PC-9 (cell line): ENCODE measurements at regions not wholly inside any gene's neighbourhood (a gene's known extent, or its start where the extent isn't known, plus 50 kb on each side); places are given as distances from the start of the nearest gene placed in this dataset.
"Not testable (repeated sequence)": the region's sequence is repeated elsewhere in the genome, so short reads cannot be mapped to it uniquely, and the experiment has no call there.

Experiments used
- BruUV-seq: library from RNA; stranded (reverse); fragments of 400-500 nt; replicated peaks from 2 replicates; lab custom pipeline; 2021; lab: Mats Ljungman, UMichigan
- CTCF ChIA-PET: fragments of 300-600 bp; sonication (Branson Sonifier 250); formaldehyde crosslinking; loops from one replicate; lab custom pipeline; 2022; ENCODE audit warnings: antibody characterized with exemption; lab: Charles Lee
- POLR2A ChIA-PET: fragments of 300-600 bp; sonication (Branson Sonifier 250); formaldehyde crosslinking; loops from one replicate; lab custom pipeline; 2022; ENCODE audit warnings: antibody characterized with exemption; ENCODE audit not compliant: unreplicated experiment; lab: Charles Lee
- DNase-seq, 2 experiments: peaks; one replicate each; pipeline versions ENCODE4 v3.0.0 to v3.0.0-alpha.2; 2015 to 2022; ENCODE audit warnings: mixed read lengths in 1 of 2
- H2AFZ ChIP-seq: fragments of 200-600 bp; sonication (generic); 2 replicates; pipeline ENCODE4 v1.8.1; 2017; ENCODE audit warnings: antibody characterized with exemption
- H3F3A ChIP-seq: fragments of 200-600 bp; sonication (generic); 2 replicates; pipeline ENCODE4 v1.8.1; 2017; ENCODE audit warnings: antibody characterized with exemption, mild to moderate bottlenecking, low read depth; ENCODE audit not compliant: insufficient read depth
- H3K27ac ChIP-seq: fragments of 200-600 bp; sonication (generic); 2 replicates; pipeline ENCODE4 v1.6.1; 2016; ENCODE audit warnings: mixed run types
- H3K27me3 ChIP-seq: fragments of 200-600 bp; sonication (generic); 2 replicates; pipeline ENCODE4 v1.6.1; 2016; ENCODE audit warnings: low read depth, mixed run types; ENCODE audit not compliant: insufficient read depth
- H3K36me3 ChIP-seq: fragments of 200-600 bp; sonication (generic); 2 replicates; pipeline ENCODE4 v1.6.1; 2016; ENCODE audit warnings: low read depth, mixed run types
- H3K4me1 ChIP-seq: fragments of 200-600 bp; sonication (generic); replicated peaks from 2 replicates; pipeline ENCODE4 v1.6.1; 2016; ENCODE audit warnings: mixed run types; ENCODE audit not compliant: insufficient read depth
- H3K4me2 ChIP-seq: fragments of 200-600 bp; sonication (generic); 2 replicates; pipeline ENCODE4 v1.6.1; 2017; ENCODE audit warnings: mixed run types
- H3K4me3 ChIP-seq: fragments of 200-600 bp; sonication (generic); 2 replicates; pipeline ENCODE4 v1.6.1; 2016; ENCODE audit warnings: mixed run types
- H3K79me2 ChIP-seq: fragments of 200-600 bp; sonication (generic); 2 replicates; pipeline ENCODE4 v1.6.1; 2017; ENCODE audit warnings: low read depth, mixed run types
- H3K9me2 ChIP-seq: fragments of 200-600 bp; sonication (generic); 2 replicates; pipeline ENCODE4 v1.8.1; 2017; ENCODE audit warnings: mild to moderate bottlenecking; ENCODE audit not compliant: insufficient read depth
- H3K9me3 ChIP-seq: fragments of 200-600 bp; sonication (generic); 2 replicates; pipeline ENCODE4 v1.8.1; 2016; ENCODE audit warnings: low read depth; ENCODE audit not compliant: insufficient read depth
- H4K20me1 ChIP-seq: fragments of 200-600 bp; sonication (generic); 2 replicates; pipeline ENCODE4 v1.8.1; 2017; ENCODE audit not compliant: insufficient read depth
- EZH2 ChIP-seq: fragments of 200-600 bp; sonication (generic); IDR thresholded peaks from 2 replicates; pipeline ENCODE4 v1.8.0; 2017; ENCODE audit warnings: antibody characterized with exemption, low read depth
- intact Hi-C: fragments of 100-400 bp; cut with micrococcal nuclease; formaldehyde crosslinking; loops from one replicate; pipeline ENCODE4 v1.10.0; 2022; ENCODE audit not compliant: unreplicated experiment
- TF ChIP-seq, protein P1 (sequence below): fragments of 200-600 bp; sonication (generic); conservative IDR thresholded peaks from 2 replicates; pipeline ENCODE4 v1.6.1; 2017; ENCODE audit warnings: mixed run types, antibody characterized with exemption, mild to moderate bottlenecking, moderate library complexity

DNA sequence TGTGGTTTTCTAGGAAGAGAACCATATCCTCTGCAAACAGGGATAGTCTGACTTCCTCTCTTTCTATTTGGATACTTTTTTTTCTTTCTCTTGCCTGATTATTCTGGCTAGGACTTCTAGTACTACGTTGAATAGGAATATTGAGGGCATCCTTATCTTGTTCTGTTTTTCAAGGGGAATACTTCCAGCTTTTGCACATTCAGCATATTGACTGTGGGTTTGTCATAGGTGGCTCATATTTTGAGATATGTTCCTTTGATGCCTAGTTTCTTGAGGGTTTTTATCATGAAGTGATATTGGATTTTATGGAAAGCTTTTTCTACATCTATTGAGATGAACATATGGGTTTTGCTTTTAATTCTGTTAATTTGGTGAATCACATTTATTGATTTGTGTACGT, 269.8 kb downstream of the MAP2K6 start:
- H3K36me3 ChIP-seq: no peaks in the 10 kb centered on the region
- intact Hi-C loops: no loop called here
- DNase-seq: no peak
- H3K4me3 ChIP-seq: no peak overlapping the region
- no peaks in the 10 kb centered on the region for H4K20me1 ChIP-seq
- peaks cover 7% of the 10 kb centered on the region for H3K9me3 ChIP-seq
- TF ChIP-seq, protein P1, sequence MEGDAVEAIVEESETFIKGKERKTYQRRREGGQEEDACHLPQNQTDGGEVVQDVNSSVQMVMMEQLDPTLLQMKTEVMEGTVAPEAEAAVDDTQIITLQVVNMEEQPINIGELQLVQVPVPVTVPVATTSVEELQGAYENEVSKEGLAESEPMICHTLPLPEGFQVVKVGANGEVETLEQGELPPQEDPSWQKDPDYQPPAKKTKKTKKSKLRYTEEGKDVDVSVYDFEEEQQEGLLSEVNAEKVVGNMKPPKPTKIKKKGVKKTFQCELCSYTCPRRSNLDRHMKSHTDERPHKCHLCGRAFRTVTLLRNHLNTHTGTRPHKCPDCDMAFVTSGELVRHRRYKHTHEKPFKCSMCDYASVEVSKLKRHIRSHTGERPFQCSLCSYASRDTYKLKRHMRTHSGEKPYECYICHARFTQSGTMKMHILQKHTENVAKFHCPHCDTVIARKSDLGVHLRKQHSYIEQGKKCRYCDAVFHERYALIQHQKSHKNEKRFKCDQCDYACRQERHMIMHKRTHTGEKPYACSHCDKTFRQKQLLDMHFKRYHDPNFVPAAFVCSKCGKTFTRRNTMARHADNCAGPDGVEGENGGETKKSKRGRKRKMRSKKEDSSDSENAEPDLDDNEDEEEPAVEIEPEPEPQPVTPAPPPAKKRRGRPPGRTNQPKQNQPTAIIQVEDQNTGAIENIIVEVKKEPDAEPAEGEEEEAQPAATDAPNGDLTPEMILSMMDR: no peak
- TF ChIP-seq EZH2: no peak
- no peaks in the 10 kb centered on the region for H3K79me2 ChIP-seq
- H2AFZ ChIP-seq: no peak overlapping the region
- H3K9me2 ChIP-seq: no peaks in the 10 kb centered on the region
- no peaks in the 10 kb centered on the region for H3K27me3 ChIP-seq
- no peaks in the 10 kb centered on the region for H3F3A ChIP-seq
- ChIA-PET POLR2A (no interaction called here), CTCF (no interaction called here)
- BruUV-seq: no TSS peak
- H3K27ac ChIP-seq: no peak overlapping the region
- no peaks in the 10 kb centered on the region for H3K4me1 ChIP-seq
- H3K4me2 ChIP-seq: no peak overlapping the region

- H3K27me3 ChIP-seq, H4K20me1 ChIP-seq, intact Hi-C loops, POLR2A ChIA-PET, H3F3A ChIP-seq, CTCF ChIA-PET, H3K4me2 ChIP-seq, H3K79me2 ChIP-seq, H3K4me3 ChIP-seq, H3K9me2 ChIP-seq, H2AFZ ChIP-seq, DNase-seq, BruUV-seq, H3K9me3 ChIP-seq, H3K4me1 ChIP-seq, H3K27ac ChIP-seq, H3K36me3 ChIP-seq: not testable (repeated sequence)
Measured at GRCh38 chr17:69685150-69685549, 270.7 kb downstream of the MAP2K6 start.

GRCh38 chr17:69690531-69690930, 276.0 kb downstream of the MAP2K6 start:
- H3K4me3 ChIP-seq: no peak overlapping the region
- H3K4me1 ChIP-seq: no peaks in the 10 kb centered on the region
- H3K4me2 ChIP-seq: no peak overlapping the region
- TF ChIP-seq, protein P1: no peak
- no peak for TF ChIP-seq EZH2
- no peak for DNase-seq
- H3K9me3 ChIP-seq: no peaks in the 10 kb centered on the region; the same call in 1 of the 2 replicates
- H2AFZ ChIP-seq: no peak overlapping the region
- no peaks in the 10 kb centered on the region for H3K36me3 ChIP-seq
- no peak overlapping the region for H3K27ac ChIP-seq
- ChIA-PET CTCF (no interaction called here), POLR2A (no interaction called here)
- H3F3A ChIP-seq: no peaks in the 10 kb centered on the region
- BruUV-seq: no TSS peak
- intact Hi-C loops: no loop called here
- no peaks in the 10 kb centered on the region for H4K20me1 ChIP-seq
- no peaks in the 10 kb centered on the region for H3K9me2 ChIP-seq
- H3K27me3 ChIP-seq: no peaks in the 10 kb centered on the region
- H3K79me2 ChIP-seq: no peaks in the 10 kb centered on the region

DNA sequence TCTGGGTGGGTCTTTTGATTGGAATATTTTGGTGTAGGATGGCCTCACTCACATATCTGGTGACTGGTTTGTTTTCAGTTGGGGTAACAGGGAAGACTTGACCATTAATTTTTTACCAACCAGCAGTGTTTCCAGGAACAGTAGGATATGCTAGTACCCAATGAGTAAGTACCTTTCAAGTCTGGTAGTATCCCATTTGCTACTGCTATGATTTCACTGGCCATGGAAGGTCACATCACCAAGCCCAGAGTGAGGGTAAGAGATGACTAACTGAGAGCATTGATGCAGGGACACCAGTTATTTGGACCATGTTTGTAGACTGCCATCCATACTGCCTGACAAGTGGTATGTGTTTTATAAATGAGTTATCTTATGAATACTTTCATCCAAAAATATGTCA, 277.7 kb downstream of the MAP2K6 start:
- no peak overlapping the region for H2AFZ ChIP-seq
- no peaks in the 10 kb centered on the region for H3K9me2 ChIP-seq
- H3K27ac ChIP-seq: no peak overlapping the region
- no peaks in the 10 kb centered on the region for H3F3A ChIP-seq
- H3K4me3 ChIP-seq: no peak overlapping the region
- POLR2A ChIA-PET: no interaction called here
- no peaks in the 10 kb centered on the region for H3K27me3 ChIP-seq
- no peak overlapping the region for H3K4me2 ChIP-seq
- CTCF ChIA-PET: no interaction called here
- BruUV-seq: no TSS peak
- no peaks in the 10 kb centered on the region; the same call in 1 of the 2 replicates for H3K9me3 ChIP-seq
- H3K4me1 ChIP-seq: no peaks in the 10 kb centered on the region
- intact Hi-C loops: no loop called here
- H3K36me3 ChIP-seq: no peaks in the 10 kb centered on the region
- H3K79me2 ChIP-seq: no peaks in the 10 kb centered on the region
- no peaks in the 10 kb centered on the region for H4K20me1 ChIP-seq
- no peak for DNase-seq
- TF ChIP-seq EZH2: no peak
- TF ChIP-seq, protein P1: no peak
